ENCODE measurements at regions not wholly inside any gene's neighbourhood (a gene's known extent, or its start where the extent isn't known, plus 50 kb on each side); places are given as distances from the start of the nearest gene placed in this dataset.

GRCh38 chr6:142500250-142500786 is 198.5 kb downstream of the ADGRG6 start:
- H3K4me1 ChIP-seq (ENCODE audit: insufficient read depth, low read length): no peaks in the 10 kb centered on the region
- H3K4me3 ChIP-seq (ENCODE audit: low read length): no peak overlapping the region
- H3K36me3 ChIP-seq (ENCODE audit: insufficient read depth, low read length): no peaks in the 10 kb centered on the region
- no peaks in the 10 kb centered on the region for H3K27me3 ChIP-seq (ENCODE audit: insufficient read depth, low read length)
- no peaks in the 10 kb centered on the region for H3K9me3 ChIP-seq (ENCODE audit: low read length)
- no peak overlapping the region for H2AFZ ChIP-seq (ENCODE audit: low read depth, low read length)

GRCh38 chr6:142501795-142502194 is 200.0 kb downstream of the ADGRG6 start:
- Histone ChIP-seq H3K27me3 (ENCODE audit: insufficient read depth, low read length) (no peaks in the 10 kb centered on the region), H3K36me3 (ENCODE audit: insufficient read depth, low read length) (no peaks in the 10 kb centered on the region), H3K4me3 (ENCODE audit: low read length) (no peak overlapping the region), H3K4me1 (ENCODE audit: insufficient read depth, low read length) (no peaks in the 10 kb centered on the region), H2AFZ (ENCODE audit: low read depth, low read length) (no peak overlapping the region), H3K9me3 (ENCODE audit: low read length) (no peaks in the 10 kb centered on the region)

- Histone ChIP-seq H3K9me3 (ENCODE audit: low read length) (no peaks in the 10 kb centered on the region), H3K36me3 (ENCODE audit: insufficient read depth, low read length) (no peaks in the 10 kb centered on the region), H3K4me1 (ENCODE audit: insufficient read depth, low read length) (no peaks in the 10 kb centered on the region), H2AFZ (ENCODE audit: low read depth, low read length) (no peak overlapping the region), H3K4me3 (ENCODE audit: low read length) (no peak overlapping the region), H3K27me3 (ENCODE audit: insufficient read depth, low read length) (no peaks in the 10 kb centered on the region)
Measured at GRCh38 chr6:142507065-142507464, 205.3 kb downstream of the ADGRG6 start.

GRCh38 chr6:142510211-142510610 is 208.4 kb downstream of the ADGRG6 start:
- no peaks in the 10 kb centered on the region for H3K4me1 ChIP-seq (ENCODE audit: insufficient read depth, low read length)
- H3K9me3 ChIP-seq (ENCODE audit: low read length): no peaks in the 10 kb centered on the region
- H3K27me3 ChIP-seq (ENCODE audit: insufficient read depth, low read length): no peaks in the 10 kb centered on the region
- no peak overlapping the region for H2AFZ ChIP-seq (ENCODE audit: low read depth, low read length)
- no peak overlapping the region for H3K4me3 ChIP-seq (ENCODE audit: low read length)
- no peaks in the 10 kb centered on the region for H3K36me3 ChIP-seq (ENCODE audit: insufficient read depth, low read length)

GRCh38 chr6:142518126-142518525 is 216.3 kb downstream of the ADGRG6 start:
- Histone ChIP-seq H3K4me1 (ENCODE audit: insufficient read depth, low read length) (no peaks in the 10 kb centered on the region), H3K36me3 (ENCODE audit: insufficient read depth, low read length) (no peaks in the 10 kb centered on the region), H3K4me3 (ENCODE audit: low read length) (no peak overlapping the region), H3K27me3 (ENCODE audit: insufficient read depth, low read length) (no peaks in the 10 kb centered on the region), H3K9me3 (ENCODE audit: low read length) (no peaks in the 10 kb centered on the region), H2AFZ (ENCODE audit: low read depth, low read length) (no peak overlapping the region)

- Histone ChIP-seq H3K4me3 (ENCODE audit: low read length) (no peak overlapping the region), H3K27me3 (ENCODE audit: insufficient read depth, low read length) (no peaks in the 10 kb centered on the region), H2AFZ (ENCODE audit: low read depth, low read length) (no peak overlapping the region), H3K9me3 (ENCODE audit: low read length) (no peaks in the 10 kb centered on the region), H3K36me3 (ENCODE audit: insufficient read depth, low read length) (no peaks in the 10 kb centered on the region), H3K4me1 (ENCODE audit: insufficient read depth, low read length) (no peaks in the 10 kb centered on the region)
Measured at GRCh38 chr6:142518761-142519160, 217.0 kb downstream of the ADGRG6 start.

GRCh38 chr6:142521791-142522190 is 220.0 kb downstream of the ADGRG6 start:
- H3K9me3 ChIP-seq (ENCODE audit: low read length): no peaks in the 10 kb centered on the region
- H3K4me1 ChIP-seq (ENCODE audit: insufficient read depth, low read length): no peaks in the 10 kb centered on the region
- no peak overlapping the region for H2AFZ ChIP-seq (ENCODE audit: low read depth, low read length)
- H3K36me3 ChIP-seq (ENCODE audit: insufficient read depth, low read length): no peaks in the 10 kb centered on the region
- H3K4me3 ChIP-seq (ENCODE audit: low read length): no peak overlapping the region
- no peaks in the 10 kb centered on the region for H3K27me3 ChIP-seq (ENCODE audit: insufficient read depth, low read length)

- Histone ChIP-seq H3K4me1 (ENCODE audit: insufficient read depth, low read length) (no peaks in the 10 kb centered on the region), H3K27me3 (ENCODE audit: insufficient read depth, low read length) (no peaks in the 10 kb centered on the region), H3K36me3 (ENCODE audit: insufficient read depth, low read length) (no peaks in the 10 kb centered on the region), H2AFZ (ENCODE audit: low read depth, low read length) (no peak overlapping the region), H3K4me3 (ENCODE audit: low read length) (no peak overlapping the region), H3K9me3 (ENCODE audit: low read length) (no peaks in the 10 kb centered on the region)
Measured at GRCh38 chr6:142523515-142524375, 221.9 kb downstream of the ADGRG6 start.

GRCh38 chr6:142530566-142530965 is 228.8 kb downstream of the ADGRG6 start:
- no peak overlapping the region for H2AFZ ChIP-seq (ENCODE audit: low read depth, low read length)
- no peak overlapping the region for H3K4me3 ChIP-seq (ENCODE audit: low read length)
- no peaks in the 10 kb centered on the region for H3K27me3 ChIP-seq (ENCODE audit: insufficient read depth, low read length)
- H3K9me3 ChIP-seq (ENCODE audit: low read length): no peaks in the 10 kb centered on the region
- H3K4me1 ChIP-seq (ENCODE audit: insufficient read depth, low read length): no peaks in the 10 kb centered on the region
- no peaks in the 10 kb centered on the region for H3K36me3 ChIP-seq (ENCODE audit: insufficient read depth, low read length)

GRCh38 chr6:142531727-142532126 is 229.9 kb downstream of the ADGRG6 start:
- H3K4me3 ChIP-seq (ENCODE audit: low read length): no peak overlapping the region
- H3K36me3 ChIP-seq (ENCODE audit: insufficient read depth, low read length): no peaks in the 10 kb centered on the region
- no peak overlapping the region for H2AFZ ChIP-seq (ENCODE audit: low read depth, low read length)
- no peaks in the 10 kb centered on the region for H3K4me1 ChIP-seq (ENCODE audit: insufficient read depth, low read length)
- H3K9me3 ChIP-seq (ENCODE audit: low read length): no peaks in the 10 kb centered on the region
- no peaks in the 10 kb centered on the region for H3K27me3 ChIP-seq (ENCODE audit: insufficient read depth, low read length)

- no peak overlapping the region for H3K4me3 ChIP-seq (ENCODE audit: low read length)
- H3K27me3 ChIP-seq (ENCODE audit: insufficient read depth, low read length): no peaks in the 10 kb centered on the region
- no peaks in the 10 kb centered on the region for H3K9me3 ChIP-seq (ENCODE audit: low read length)
- H3K4me1 ChIP-seq (ENCODE audit: insufficient read depth, low read length): no peaks in the 10 kb centered on the region
- no peak overlapping the region for H2AFZ ChIP-seq (ENCODE audit: low read depth, low read length)
- no peaks in the 10 kb centered on the region for H3K36me3 ChIP-seq (ENCODE audit: insufficient read depth, low read length)
Measured at GRCh38 chr6:142534076-142534475, 232.3 kb downstream of the ADGRG6 start.

- Histone ChIP-seq H3K9me3 (ENCODE audit: low read length) (no peaks in the 10 kb centered on the region), H3K4me1 (ENCODE audit: insufficient read depth, low read length) (no peaks in the 10 kb centered on the region), H3K36me3 (ENCODE audit: insufficient read depth, low read length) (no peaks in the 10 kb centered on the region), H3K27me3 (ENCODE audit: insufficient read depth, low read length) (no peaks in the 10 kb centered on the region), H2AFZ (ENCODE audit: low read depth, low read length) (no peak overlapping the region), H3K4me3 (ENCODE audit: low read length) (no peak overlapping the region)
Measured at GRCh38 chr6:142534484-142534883, 232.7 kb downstream of the ADGRG6 start.

- no peaks in the 10 kb centered on the region for H3K4me1 ChIP-seq (ENCODE audit: insufficient read depth, low read length)
- no peaks in the 10 kb centered on the region for H3K27me3 ChIP-seq (ENCODE audit: insufficient read depth, low read length)
- no peak overlapping the region for H3K4me3 ChIP-seq (ENCODE audit: low read length)
- no peak overlapping the region for H2AFZ ChIP-seq (ENCODE audit: low read depth, low read length)
- no peaks in the 10 kb centered on the region for H3K36me3 ChIP-seq (ENCODE audit: insufficient read depth, low read length)
- no peaks in the 10 kb centered on the region for H3K9me3 ChIP-seq (ENCODE audit: low read length)
Measured at GRCh38 chr6:142537612-142538478, 236.0 kb downstream of the ADGRG6 start.
